ENCODE measurements at regions not wholly inside any gene's neighbourhood (a gene's known extent, or its start where the extent isn't known, plus 50 kb on each side); places are given as distances from the start of the nearest gene placed in this dataset.

- no peak for TF ChIP-seq POLR2AphosphoS5 (IDR thresholded peaks at IDR 0.05; ENCODE audit: low read depth)
- TF ChIP-seq CTCF (IDR thresholded peaks at IDR 0.05; ENCODE audit: insufficient read depth, low read length), result no peak
Observed at GRCh38 chr14:71549421-71550050, 382.7 kb upstream of the RGS6 start.
